A172 (cell line): ENCODE measurements at regions not wholly inside any gene's neighbourhood (a gene's known extent, or its start where the extent isn't known, plus 50 kb on each side); places are given as distances from the start of the nearest gene placed in this dataset.
"Not testable (repeated sequence)": the region's sequence is repeated elsewhere in the genome, so short reads cannot be mapped to it uniquely, and the experiment has no call there.

Experiments used
- DNase-seq: peaks from one replicate; pipeline ENCODE4 v3.0.0-alpha.2; 2015; ENCODE audit warnings: low spot score

DNA sequence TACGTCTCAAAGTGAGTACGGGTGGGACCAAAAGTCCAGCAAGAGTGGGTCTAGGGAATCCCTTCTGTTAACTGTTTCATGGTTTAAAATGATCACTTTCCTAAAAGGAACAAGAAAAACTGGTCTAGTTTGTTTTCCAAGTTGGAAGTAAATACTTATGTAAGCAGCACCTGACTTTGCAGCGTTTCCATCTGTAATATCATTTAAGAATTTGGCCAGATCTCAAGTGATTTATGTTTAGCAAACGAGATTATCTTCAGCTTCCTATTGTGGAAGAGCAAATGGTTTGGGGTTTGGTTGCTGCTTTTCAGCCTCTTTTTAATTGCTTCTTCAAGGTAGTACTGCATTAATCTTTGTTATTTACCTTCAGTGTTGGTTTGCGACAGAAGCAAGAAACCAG, 50.4 kb downstream of the FHIP1A start:
- no peak for DNase-seq

- DNase-seq = no peak
These were observed 51.5 kb downstream of the FHIP1A start for GRCh38 chr4:151460434-151460833.

- DNase-seq = no peak
These were observed 53.6 kb downstream of the FHIP1A start for GRCh38 chr4:151462554-151462953.

- DNase-seq = peak; percentile 54
These were observed 60.0 kb downstream of the FHIP1A start for GRCh38 chr4:151468715-151469696.

DNA sequence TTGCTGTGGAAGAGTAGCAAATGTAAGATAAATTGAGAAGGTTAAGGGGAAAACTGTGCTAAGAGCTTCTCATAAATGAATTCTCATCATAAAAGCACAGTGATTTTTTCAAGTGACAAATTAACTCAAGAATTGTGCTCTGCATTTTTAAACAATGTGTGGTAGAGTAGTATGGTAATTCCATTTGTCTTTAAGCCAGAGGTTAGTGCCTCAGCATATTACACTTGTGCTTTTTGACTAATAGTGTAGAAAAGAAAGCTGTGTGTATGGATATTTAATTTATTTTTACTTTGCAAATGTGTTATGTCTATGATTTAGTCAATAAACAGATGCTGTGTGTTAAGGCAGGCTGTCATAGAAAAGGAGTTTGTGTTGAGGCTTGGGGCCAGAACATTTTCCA, 61.0 kb downstream of the FHIP1A start:
- DNase-seq = no peak

DNA sequence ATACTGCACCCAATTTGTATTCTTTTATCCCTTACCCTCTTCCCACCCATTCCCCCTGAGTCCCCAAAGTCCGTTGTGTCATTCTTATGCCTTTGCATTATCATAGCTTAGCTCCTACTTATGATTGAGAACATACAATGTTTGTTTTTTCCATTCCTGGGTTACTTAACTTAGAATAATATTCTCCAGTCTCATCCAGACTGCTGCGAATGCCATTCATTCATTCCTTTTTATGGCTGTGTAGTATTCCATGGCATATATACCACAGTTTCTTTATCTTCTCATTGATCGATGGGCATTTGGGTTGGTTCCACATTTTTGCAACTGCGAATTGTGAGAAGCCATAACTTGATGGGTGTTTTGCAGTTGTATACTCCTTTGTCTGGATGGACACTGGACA, 62.8 kb downstream of the FHIP1A start:
- no peak for DNase-seq

DNA sequence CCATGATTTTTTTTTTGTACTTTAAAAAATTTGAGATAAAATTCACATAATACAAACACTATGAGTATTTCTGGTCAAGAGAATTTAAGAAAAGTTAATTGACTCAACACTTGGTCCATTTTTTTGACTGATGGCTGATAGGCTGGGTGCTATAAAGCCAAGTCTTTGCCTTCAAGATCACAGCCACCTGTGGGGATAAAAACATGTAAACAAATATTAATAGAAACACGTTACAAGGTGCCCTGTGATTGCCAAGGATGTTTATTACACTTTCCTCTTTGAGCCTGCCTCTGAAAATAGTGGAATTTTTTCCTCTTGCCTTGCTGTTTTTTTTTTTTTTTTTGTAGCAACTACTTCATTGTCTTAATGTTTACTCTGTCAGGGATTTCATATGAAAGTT, 63.3 kb downstream of the FHIP1A start:
- no peak for DNase-seq

GRCh38 chr4:151472711-151473110, 63.7 kb downstream of the FHIP1A start:
- DNase-seq = no peak

DNA sequence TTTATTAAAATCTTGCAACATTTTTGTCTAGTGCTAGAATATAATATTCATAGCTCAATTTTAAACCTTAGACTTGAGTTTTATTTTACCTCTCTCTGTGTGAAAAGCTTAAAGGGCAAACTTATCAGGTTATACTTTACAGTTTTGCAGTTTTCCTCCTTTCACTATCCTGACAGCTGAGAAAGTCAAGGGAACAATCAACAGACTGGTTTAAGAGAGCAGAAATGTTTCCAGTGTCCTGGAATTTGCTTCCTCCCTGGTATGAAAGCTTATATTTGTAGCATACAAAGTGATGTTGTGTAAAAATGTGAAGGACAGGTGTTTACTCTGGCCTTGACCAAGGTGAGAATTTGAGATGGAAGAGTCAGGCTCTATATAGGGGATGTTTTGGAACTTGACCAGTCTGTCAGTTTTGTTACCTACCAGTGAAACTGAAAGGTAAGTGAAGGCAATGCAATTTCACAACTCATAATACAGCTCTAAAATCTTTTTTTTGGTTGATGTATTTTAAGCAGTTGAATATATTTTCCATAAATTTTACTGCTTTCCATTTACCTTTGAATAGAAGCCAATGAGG, 64.6 kb downstream of the FHIP1A start:
- no peak for DNase-seq

DNA sequence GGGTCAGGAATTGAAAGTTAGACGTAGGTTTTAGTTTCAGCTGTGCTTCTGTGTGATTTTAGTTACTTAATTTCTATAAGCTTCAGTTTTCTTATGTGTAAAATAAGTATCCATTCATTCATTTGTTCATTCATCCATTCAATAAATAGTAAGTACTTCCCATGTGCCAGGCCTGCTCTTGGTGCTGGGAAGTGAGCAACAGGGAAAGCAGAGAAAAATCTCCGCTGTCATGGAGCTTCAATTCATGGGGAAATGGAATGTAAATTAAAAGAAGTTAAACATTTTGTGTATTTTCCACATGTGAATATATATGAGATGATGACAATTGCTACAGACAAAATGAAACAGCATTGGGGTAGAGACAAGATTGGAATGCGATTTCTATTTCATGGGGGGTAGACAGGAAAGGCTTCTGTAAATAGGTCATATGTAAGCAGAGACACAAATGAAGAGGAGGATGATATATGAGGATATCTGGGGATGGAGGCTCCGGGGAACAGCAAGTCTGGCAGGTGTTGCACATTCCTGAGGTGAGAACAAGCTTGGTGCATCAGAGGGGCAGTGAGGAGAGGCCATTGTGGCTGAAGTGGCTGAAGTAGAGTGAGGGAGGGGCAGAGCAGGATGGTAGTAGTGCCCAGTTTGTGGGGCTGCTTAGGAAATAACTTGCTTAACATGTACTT, 66.2 kb downstream of the FHIP1A start:
- peak; percentile 23 for DNase-seq

DNA sequence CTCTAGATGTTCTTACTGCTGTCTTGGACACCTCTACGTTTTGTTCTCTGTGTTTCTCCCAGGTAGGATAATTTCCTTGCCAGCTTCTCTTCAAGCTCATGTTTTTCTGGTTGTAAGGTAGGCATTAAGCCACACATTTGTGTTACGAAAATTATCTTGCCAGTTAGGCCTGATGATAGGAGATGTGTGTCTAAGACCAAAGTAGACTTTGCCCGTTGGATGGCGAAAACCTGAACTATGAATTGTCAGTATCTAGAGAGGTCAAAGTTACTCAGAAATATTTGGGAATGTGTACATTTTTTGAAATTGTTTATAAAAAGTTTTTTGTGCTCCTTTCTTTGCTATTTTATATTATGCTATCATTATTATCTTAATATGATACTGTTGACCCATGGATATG, 72.8 kb downstream of the FHIP1A start:
- DNase-seq = no peak

GRCh38 chr4:151484396-151485102, 75.6 kb downstream of the FHIP1A start:
- DNase-seq = peak; percentile 88

DNA sequence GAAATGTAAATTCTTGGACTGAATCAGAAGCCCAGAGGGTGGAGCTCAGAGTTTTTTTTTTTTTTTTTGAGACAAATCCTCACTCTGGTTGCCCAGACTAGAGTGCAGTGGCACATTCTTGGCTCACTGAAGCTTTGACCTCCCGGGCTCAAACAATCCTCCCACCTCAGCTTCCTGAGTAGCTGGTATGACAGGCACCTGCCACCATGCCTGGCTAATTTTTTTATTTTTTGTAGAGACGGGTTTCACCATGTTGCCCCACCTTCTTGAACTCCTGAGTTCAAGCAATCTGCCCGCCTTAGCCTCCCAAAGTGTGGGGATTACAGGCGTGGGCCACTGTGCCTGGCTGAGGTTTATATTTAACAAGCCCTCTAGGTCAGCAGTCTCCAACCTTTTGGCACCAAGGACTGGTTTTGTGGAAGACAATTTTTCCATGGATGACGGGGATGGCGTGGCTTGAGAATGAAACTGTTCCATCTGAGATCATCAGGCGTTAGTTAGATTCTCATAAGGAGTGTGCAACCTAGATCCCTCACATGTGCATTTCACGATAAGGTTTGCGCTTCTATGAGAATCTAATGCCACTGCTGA, 76.7 kb downstream of the FHIP1A start:
- peak; percentile 76 for DNase-seq

GRCh38 chr4:151486168-151486567, 77.2 kb downstream of the FHIP1A start:
- peak; percentile 70 for DNase-seq

GRCh38 chr4:151488968-151489367, 80.0 kb downstream of the FHIP1A start:
- no peak for DNase-seq

GRCh38 chr4:151489462-151490203, 80.7 kb downstream of the FHIP1A start:
- DNase-seq = no peak

GRCh38 chr4:151495612-151496011, 86.6 kb downstream of the FHIP1A start:
- DNase-seq = not testable (repeated sequence)

DNA sequence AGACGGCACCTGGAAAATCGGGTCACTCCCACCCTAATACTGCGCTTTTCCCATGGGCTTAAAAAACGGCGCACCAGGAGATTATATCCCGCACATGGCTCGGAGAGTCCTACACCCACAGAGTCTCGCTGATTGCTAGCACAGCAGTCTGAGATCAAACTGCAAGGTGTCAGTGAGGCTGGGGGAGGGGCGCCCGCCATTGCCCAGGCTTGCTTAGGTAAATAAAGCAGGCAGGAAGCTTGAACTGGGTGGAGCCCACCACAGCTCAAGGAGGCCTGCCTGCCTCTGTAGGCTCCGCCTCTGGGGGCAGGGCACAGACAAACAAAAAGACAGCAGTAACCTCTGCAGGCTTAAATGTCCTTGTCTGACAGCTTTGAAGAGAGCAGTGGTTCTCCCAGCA, 102.6 kb downstream of the FHIP1A start:
- DNase-seq = not testable (repeated sequence)

GRCh38 chr4:151517896-151518295, 108.9 kb downstream of the FHIP1A start:
- no peak for DNase-seq

GRCh38 chr4:151518359-151518758, 109.4 kb downstream of the FHIP1A start:
- DNase-seq = no peak
